CD4-positive, alpha-beta T cell (primary cell): ENCODE measurements at regions not wholly inside any gene's neighbourhood (a gene's known extent, or its start where the extent isn't known, plus 50 kb on each side); places are given as distances from the start of the nearest gene placed in this dataset.

ENCODE experiments used
- ATAC-seq: fragments of 200-7000 bp; cut with Tn5 transposase; one replicate; pipeline ENCODE4 v1.10.0; 2022; ENCODE audit warnings: mild to moderate bottlenecking; ENCODE audit not compliant: poor library complexity
- CTCF ChIA-PET: fragments of 350-600 bp; sonication (Branson Sonifier 250); formaldehyde crosslinking; loops from one replicate; lab custom pipeline; 2021; ENCODE audit warnings: antibody characterized with exemption, inconsistent platforms; lab: Charles Lee
- POLR2A ChIA-PET: fragments of 350-600 bp; sonication (Branson Sonifier 250); formaldehyde crosslinking; loops from one replicate; lab custom pipeline; 2021; ENCODE audit warnings: antibody characterized with exemption, inconsistent platforms; lab: Charles Lee
- DNase-seq, 14 experiments: peaks; one replicate each; pipeline ENCODE4 v3.0.0-alpha.2; 2013 to 2020; ENCODE audit warnings: mixed read lengths in 2 of 14
- H3K27ac ChIP-seq, 2 donors: one replicate each; pipeline versions ENCODE4 v1.5.1 to v1.7.0; 2013; ENCODE audit warnings: low read length in 2 of 2, low read depth in 1 of 2, mild to moderate bottlenecking in 1 of 2
- H3K27me3 ChIP-seq, 2 experiments: 1 replicate in 1 of 2; 2 replicates in 1 of 2; pipeline versions ENCODE4 v1.6.1 to v1.7.0; 2013; ENCODE audit warnings: low read length in 2 of 2, control low read depth in 1 of 2, mild to moderate bottlenecking in 1 of 2, moderate library complexity in 1 of 2; ENCODE audit not compliant: insufficient read depth in 2 of 2, control insufficient read depth in 1 of 2
- H3K36me3 ChIP-seq: one replicate; pipeline ENCODE4 v1.6.1; 2013; ENCODE audit warnings: low read length, control low read depth; ENCODE audit not compliant: insufficient read depth
- H3K4me1 ChIP-seq: one replicate; pipeline ENCODE4 v1.6.1; 2013; ENCODE audit warnings: low read length, control low read depth; ENCODE audit not compliant: insufficient read depth
- H3K4me3 ChIP-seq: one replicate; pipeline ENCODE4 v1.5.1; 2013; ENCODE audit warnings: mild to moderate bottlenecking, low read length, moderate library complexity
- H3K9me3 ChIP-seq, 2 experiments: 1 replicate in 1 of 2; 2 replicates in 1 of 2; pipeline versions ENCODE4 v1.6.1 to v1.7.0; 2013; ENCODE audit warnings: low read length in 2 of 2, mild to moderate bottlenecking in 2 of 2, control low read depth in 1 of 2, moderate library complexity in 1 of 2; ENCODE audit not compliant: control insufficient read depth in 1 of 2, insufficient read depth in 1 of 2
- H3K27ac Mint-ChIP-seq: one replicate; pipeline ENCODE4 v1.8.0; 2020; ENCODE audit warnings: mixed read lengths
- H3K27me3 Mint-ChIP-seq: one replicate; pipeline ENCODE4 v1.8.0; 2021; ENCODE audit warnings: mixed read lengths
- H3K36me3 Mint-ChIP-seq: one replicate; pipeline ENCODE4 v1.8.0; 2021; ENCODE audit warnings: low read depth, mixed read lengths
- H3K4me1 Mint-ChIP-seq: one replicate; pipeline ENCODE4 v1.8.0; 2021; ENCODE audit warnings: low read depth, mixed read lengths
- H3K4me3 Mint-ChIP-seq: one replicate; pipeline ENCODE4 v1.8.0; 2020; ENCODE audit warnings: mild to moderate bottlenecking, mixed read lengths
- H3K9me3 Mint-ChIP-seq: one replicate; pipeline ENCODE4 v1.8.0; 2020; ENCODE audit warnings: mixed read lengths
- intact Hi-C, 2 experiments: fragments of 100-400 bp; cut with DNase I in 1 of 2; cut with micrococcal nuclease in 1 of 2; formaldehyde crosslinking; loops; one replicate each; pipeline versions ENCODE4 v1.15.1 to v1.9.0; 2023 to 2025; cut with DNase I, micrococcal nuclease
- TF ChIP-seq, protein P1 (sequence below): fragments of 200-600 bp; IDR thresholded peaks from one replicate; pipeline ENCODE4 v1.8.0; 2022; ENCODE audit warnings: antibody characterized with exemption, mild to moderate bottlenecking

DNA sequence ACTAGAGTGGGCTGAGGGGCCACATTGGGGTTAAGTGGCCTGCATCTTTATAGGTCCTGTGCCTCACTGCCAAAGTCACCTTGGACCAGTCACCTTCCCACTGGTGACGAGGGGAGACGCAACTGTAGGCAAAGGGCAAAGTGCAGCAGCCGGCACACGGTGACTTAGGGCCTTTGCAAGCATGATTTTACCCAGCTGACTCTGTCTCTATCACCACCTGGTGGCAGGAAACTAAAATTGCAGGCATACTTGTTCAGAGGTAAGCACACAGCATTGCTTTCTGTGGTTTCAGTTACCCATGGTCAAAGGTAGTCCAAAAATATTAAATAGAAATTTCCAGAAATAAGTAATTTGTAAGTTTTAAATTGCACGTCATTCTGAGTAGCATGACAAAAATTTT is 1164.4 kb downstream of the BRD1 start:
- intact Hi-C loops, result no loop called here
- CTCF ChIA-PET, result no interaction called here
- no peak overlapping the region for H3K27ac Mint-ChIP-seq

DNA sequence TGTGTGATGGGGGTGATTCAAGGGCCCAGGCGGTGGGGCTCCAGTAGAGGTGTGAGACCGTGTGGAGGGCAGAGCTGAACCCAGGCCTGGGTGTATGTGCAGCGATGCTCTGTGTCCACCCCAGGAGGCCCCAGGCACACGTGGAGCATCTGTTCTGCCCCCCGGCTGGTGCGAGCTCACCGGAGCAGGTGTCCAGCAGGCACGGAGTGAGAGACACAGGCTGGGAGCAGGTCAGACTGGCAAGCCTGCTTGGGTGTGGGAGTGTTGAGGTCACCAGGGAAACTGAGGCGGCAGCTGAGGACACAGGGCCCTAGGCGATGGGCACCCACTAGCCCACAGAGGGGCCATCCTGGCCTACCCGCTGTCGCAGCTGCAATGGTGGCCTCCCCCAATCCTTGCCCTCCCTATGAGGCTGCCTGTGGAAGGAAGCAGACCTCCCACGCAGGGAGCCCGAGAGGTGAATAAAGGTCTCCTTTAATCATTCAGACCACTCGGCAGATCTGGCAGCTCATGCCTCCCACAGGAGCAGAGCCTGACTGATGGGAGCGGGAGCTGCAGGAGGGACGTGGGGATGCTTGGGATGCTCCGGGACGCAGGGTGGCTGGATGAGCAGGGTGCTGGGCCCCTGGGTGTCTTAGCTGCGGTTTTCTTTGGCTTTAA is 1165.1 kb downstream of the BRD1 start:
- no peak overlapping the region for H3K27ac ChIP-seq
- no peak for ATAC-seq
- peaks cover 11 to 37% of the 10 kb centered on the region in 2 experiments for H3K9me3 ChIP-seq
- Mint-ChIP-seq H3K4me1 (no peaks in the 10 kb centered on the region), H3K4me3 (no peak overlapping the region), H3K27ac (no peak overlapping the region), H3K9me3 (peaks cover 5% of the 10 kb centered on the region), H3K36me3 (no peaks in the 10 kb centered on the region), H3K27me3 (no peaks in the 10 kb centered on the region)
- TF ChIP-seq, protein P1, sequence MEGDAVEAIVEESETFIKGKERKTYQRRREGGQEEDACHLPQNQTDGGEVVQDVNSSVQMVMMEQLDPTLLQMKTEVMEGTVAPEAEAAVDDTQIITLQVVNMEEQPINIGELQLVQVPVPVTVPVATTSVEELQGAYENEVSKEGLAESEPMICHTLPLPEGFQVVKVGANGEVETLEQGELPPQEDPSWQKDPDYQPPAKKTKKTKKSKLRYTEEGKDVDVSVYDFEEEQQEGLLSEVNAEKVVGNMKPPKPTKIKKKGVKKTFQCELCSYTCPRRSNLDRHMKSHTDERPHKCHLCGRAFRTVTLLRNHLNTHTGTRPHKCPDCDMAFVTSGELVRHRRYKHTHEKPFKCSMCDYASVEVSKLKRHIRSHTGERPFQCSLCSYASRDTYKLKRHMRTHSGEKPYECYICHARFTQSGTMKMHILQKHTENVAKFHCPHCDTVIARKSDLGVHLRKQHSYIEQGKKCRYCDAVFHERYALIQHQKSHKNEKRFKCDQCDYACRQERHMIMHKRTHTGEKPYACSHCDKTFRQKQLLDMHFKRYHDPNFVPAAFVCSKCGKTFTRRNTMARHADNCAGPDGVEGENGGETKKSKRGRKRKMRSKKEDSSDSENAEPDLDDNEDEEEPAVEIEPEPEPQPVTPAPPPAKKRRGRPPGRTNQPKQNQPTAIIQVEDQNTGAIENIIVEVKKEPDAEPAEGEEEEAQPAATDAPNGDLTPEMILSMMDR, result no peak
- H3K36me3 ChIP-seq, result no peaks in the 10 kb centered on the region
- no peak for DNase-seq
- H3K4me3 ChIP-seq, result no peak overlapping the region
- POLR2A ChIA-PET, result no interaction called here
- no peaks in the 10 kb centered on the region for H3K4me1 ChIP-seq
- H3K27me3 ChIP-seq, result no peaks in the 10 kb centered on the region
- CTCF ChIA-PET, result no interaction called here
- intact Hi-C loops, result no loop called here

More for the DNA sequence above, 1164.4 kb downstream of the BRD1 start:
- TF ChIP-seq, protein P1, result no peak
- Histone ChIP-seq H3K27me3 (no peaks in the 10 kb centered on the region), H3K27ac (no peak overlapping the region), H3K4me3 (no peak overlapping the region), H3K4me1 (no peaks in the 10 kb centered on the region), H3K36me3 (no peaks in the 10 kb centered on the region), H3K9me3 (peaks cover 11 to 37% of the 10 kb centered on the region in 2 experiments)
- Mint-ChIP-seq H3K27me3 (no peaks in the 10 kb centered on the region), H3K4me1 (no peaks in the 10 kb centered on the region), H3K4me3 (no peak overlapping the region), H3K36me3 (no peaks in the 10 kb centered on the region), H3K9me3 (peaks cover 5% of the 10 kb centered on the region)
- ATAC-seq, result no peak
- POLR2A ChIA-PET, result no interaction called here
- DNase-seq, result no peak

DNA sequence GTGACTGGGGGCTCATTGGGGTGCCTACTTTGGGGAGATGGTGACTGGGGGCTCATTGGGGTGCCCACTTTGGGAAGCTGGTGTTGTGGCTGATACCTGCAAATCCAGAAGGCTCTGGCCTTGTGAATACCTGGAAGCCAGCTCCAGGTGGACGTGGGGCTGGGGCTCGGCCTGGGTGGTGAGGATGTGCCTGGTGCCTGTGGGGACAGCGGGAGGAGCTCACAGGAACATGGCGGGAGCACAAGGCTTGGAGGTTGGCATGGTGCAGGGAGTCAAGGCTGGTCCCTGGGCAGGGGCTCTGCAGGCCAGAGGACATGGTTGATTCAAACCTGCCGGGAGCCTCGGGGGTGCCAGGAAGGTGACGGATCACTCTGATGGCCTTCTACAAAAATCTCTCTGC is 1165.7 kb downstream of the BRD1 start:
- H3K4me1 ChIP-seq, result no peaks in the 10 kb centered on the region
- DNase-seq (no peak), ATAC-seq (no peak)
- H3K4me3 ChIP-seq, result no peak overlapping the region
- H3K27me3 Mint-ChIP-seq, result no peaks in the 10 kb centered on the region
- H3K27me3 ChIP-seq, result no peaks in the 10 kb centered on the region
- H3K4me3 Mint-ChIP-seq, result no peak overlapping the region
- ChIA-PET POLR2A (no interaction called here), CTCF (no interaction called here)
- TF ChIP-seq, protein P1, result no peak
- H3K36me3 ChIP-seq, result no peaks in the 10 kb centered on the region
- H3K9me3 Mint-ChIP-seq, result peaks cover 5% of the 10 kb centered on the region
- peaks cover 11 to 37% of the 10 kb centered on the region in 2 experiments for H3K9me3 ChIP-seq
- H3K4me1 Mint-ChIP-seq, result no peaks in the 10 kb centered on the region
- no peak overlapping the region for H3K27ac Mint-ChIP-seq
- no peak overlapping the region for H3K27ac ChIP-seq
- H3K36me3 Mint-ChIP-seq, result no peaks in the 10 kb centered on the region
- intact Hi-C loops, result no loop called here
